GM12891 (cell line): ENCODE measurements at regions not wholly inside any gene's neighbourhood (a gene's known extent, or its start where the extent isn't known, plus 50 kb on each side); places are given as distances from the start of the nearest gene placed in this dataset.

Experiments
- POLR2A ChIP-seq: IDR thresholded peaks from 2 replicates; pipeline ENCODE4 v1.6.1; 2011; ENCODE audit warnings: low read depth, low read length, control low read depth
- POLR2AphosphoS5 ChIP-seq: IDR thresholded peaks from 2 replicates; pipeline ENCODE4 v1.6.1; 2011; ENCODE audit warnings: low read depth, low read length, control low read depth
- TAF1 ChIP-seq: IDR thresholded peaks from 2 replicates; pipeline ENCODE4 v1.6.1; 2011; ENCODE audit warnings: low read depth, low read length, control low read depth

- no peak for TF ChIP-seq TAF1
- no peak for TF ChIP-seq POLR2A
- no peak for TF ChIP-seq POLR2AphosphoS5
Measured at GRCh38 chr6:23642849-23643248, 483.2 kb upstream of the NRSN1 start.
